A549 (cell line): ENCODE measurements at regions not wholly inside any gene's neighbourhood (a gene's known extent, or its start where the extent isn't known, plus 50 kb on each side); places are given as distances from the start of the nearest gene placed in this dataset.

ENCODE experiments used
- ATOH8 ChIP-seq: fragments of 250-450 bp; sonication (Bioruptor Pico); IDR thresholded peaks from 2 replicates; pipeline ENCODE4 v1.5.0; 2020; ENCODE audit warnings: low read depth, mild to moderate bottlenecking, moderate library complexity
- BHLHE40 ChIP-seq: IDR thresholded peaks from 2 replicates; pipeline ENCODE4 v1.6.1; 2012; ENCODE audit warnings: low read depth, low read length, inconsistent platforms
- CEBPB ChIP-seq, 2 experiments: fragments of >200 bp in 1 of 2; sonication (Bioruptor Twin) in 1 of 2; formaldehyde crosslinking in 1 of 2; IDR thresholded peaks; 2 replicates each; pipeline ENCODE4 v1.6.1; 2012 to 2016
- CTCF ChIP-seq: fragments of >200 bp; sonication (Bioruptor Twin); formaldehyde crosslinking; IDR thresholded peaks from 3 replicates; pipeline ENCODE4 v1.5.1; 2016
- EP300 ChIP-seq, 2 experiments: fragments of >200 bp; sonication (Bioruptor Twin); formaldehyde crosslinking; IDR thresholded peaks; 2 replicates in 1 of 2; 3 replicates in 1 of 2; pipeline ENCODE4 v1.6.1; 2016 to 2017
- ESRRA ChIP-seq: fragments of 150-350 bp; IDR thresholded peaks from 2 replicates; pipeline ENCODE4 v1.6.1; 2014; ENCODE audit warnings: mild to moderate bottlenecking, low read length, borderline replicate concordance
- HDAC2 ChIP-seq: fragments of 200-600 bp; sonication (generic); IDR thresholded peaks from 2 replicates; pipeline ENCODE4 v1.6.1; 2016
- HMGXB4 ChIP-seq: fragments of 250-450 bp; sonication (Bioruptor Pico); IDR thresholded peaks from 2 replicates; pipeline ENCODE4 v1.5.0; 2021; ENCODE audit warnings: mild to moderate bottlenecking, moderate library complexity, borderline replicate concordance
- JUN ChIP-seq, 2 experiments: fragments of >200 bp; sonication (Bioruptor Twin); formaldehyde crosslinking; IDR thresholded peaks; 2 replicates in 1 of 2; 3 replicates in 1 of 2; pipeline ENCODE4 v1.6.1; 2016 to 2017
- MAFK ChIP-seq: fragments of 450-650 bp; IDR thresholded peaks from 2 replicates; pipeline ENCODE4 v1.6.1; 2014; ENCODE audit not compliant: partially characterized antibody
- POLR2A ChIP-seq: IDR thresholded peaks from 2 replicates; pipeline ENCODE4 v1.6.1; 2012; ENCODE audit warnings: mild to moderate bottlenecking, low read length
- RAD21 ChIP-seq, 2 experiments: fragments of >200 bp in 1 of 2; sonication (Bioruptor Twin) in 1 of 2; formaldehyde crosslinking in 1 of 2; IDR thresholded peaks in 1 of 2; conservative IDR thresholded peaks in 1 of 2; 2 replicates in 1 of 2; 3 replicates in 1 of 2; pipeline ENCODE4 v1.6.1; 2012 to 2018; ENCODE audit warnings: inconsistent platforms in 1 of 2
- TP53 ChIP-seq: fragments of 250-450 bp; sonication (Bioruptor Pico); IDR thresholded peaks from 2 replicates; pipeline ENCODE4 v1.5.0; 2021; ENCODE audit warnings: mild to moderate bottlenecking, moderate library complexity

GRCh38 chr5:25891691-25892090 lies 1146.7 kb downstream of the CDH9 start:
- TF ChIP-seq ESRRA (no peak), POLR2A (no peak), HMGXB4 (CRISPR knock-in tag) (no peak), JUN (IDR thresholded peaks at IDR 0.05) (no peak), CEBPB (IDR thresholded peaks at IDR 0.05) (no peak), TP53 (CRISPR knock-in tag) (no peak), CTCF (no peak), RAD21 (conservative IDR thresholded peaks at IDR 0.05 in 1 of 2, IDR thresholded peaks at IDR 0.05 in 1 of 2) (no peak), EP300 (IDR thresholded peaks at IDR 0.05) (no peak), ATOH8 (CRISPR knock-in tag) (no peak), BHLHE40 (no peak), MAFK (no peak), HDAC2 (no peak)
